AG04449 (cell line): ENCODE measurements at regions not wholly inside any gene's neighbourhood (a gene's known extent, or its start where the extent isn't known, plus 50 kb on each side); places are given as distances from the start of the nearest gene placed in this dataset.

ENCODE experiments used
- CTCF ChIA-PET: fragments of 350-600 bp; formaldehyde crosslinking; extraction: SDS; loops from one replicate; lab custom pipeline; 2021; ENCODE audit warnings: antibody characterized with exemption; lab: Yijun Ruan, JAX
- POLR2A ChIA-PET: fragments of 400-600, 350-600 bp; formaldehyde crosslinking; extraction: SDS; loops from one replicate; lab custom pipeline; 2020; ENCODE audit warnings: antibody characterized with exemption, inconsistent platforms; lab: Yijun Ruan, JAX
- DNase-seq: peaks from one replicate; pipeline ENCODE4 v3.0.0-alpha.2; 2010; ENCODE audit warnings: low read depth, low spot score
- H3K4me3 ChIP-seq: 2 replicates; pipeline ENCODE4 v1.5.1; 2011; ENCODE audit warnings: low read depth, mild to moderate bottlenecking, control low read depth, low read length
- TF ChIP-seq, protein P1 (sequence below): IDR thresholded peaks from one replicate; pipeline ENCODE4 v1.5.1; 2011; ENCODE audit warnings: mild to moderate bottlenecking, moderate library complexity, low read length, control low read depth, inconsistent platforms; ENCODE audit not compliant: insufficient read depth; ENCODE audit errors: missing control alignments

DNA sequence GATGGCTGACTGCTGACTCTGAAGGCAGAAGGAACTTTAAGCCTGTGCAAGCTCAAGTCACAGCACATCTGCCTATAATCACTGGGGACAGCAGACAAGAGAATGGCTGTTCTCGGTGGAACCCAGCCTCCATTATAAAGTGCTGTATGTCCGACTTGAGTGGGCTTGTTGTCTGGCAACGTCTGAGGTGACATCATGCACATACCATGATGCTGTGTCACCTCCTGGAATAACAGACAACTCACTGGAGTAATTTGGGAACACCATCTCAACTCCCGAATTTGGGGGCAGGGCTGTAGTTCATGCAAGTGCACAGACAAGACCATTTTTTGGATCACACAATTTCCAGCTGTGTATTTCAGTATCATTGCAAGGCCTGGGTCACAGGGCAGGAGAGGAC lies 59.8 kb upstream of the GPM6B start:
- ChIA-PET POLR2A (no interaction called here), CTCF (no interaction called here)
- no peak overlapping the region for H3K4me3 ChIP-seq
- TF ChIP-seq, protein P1, sequence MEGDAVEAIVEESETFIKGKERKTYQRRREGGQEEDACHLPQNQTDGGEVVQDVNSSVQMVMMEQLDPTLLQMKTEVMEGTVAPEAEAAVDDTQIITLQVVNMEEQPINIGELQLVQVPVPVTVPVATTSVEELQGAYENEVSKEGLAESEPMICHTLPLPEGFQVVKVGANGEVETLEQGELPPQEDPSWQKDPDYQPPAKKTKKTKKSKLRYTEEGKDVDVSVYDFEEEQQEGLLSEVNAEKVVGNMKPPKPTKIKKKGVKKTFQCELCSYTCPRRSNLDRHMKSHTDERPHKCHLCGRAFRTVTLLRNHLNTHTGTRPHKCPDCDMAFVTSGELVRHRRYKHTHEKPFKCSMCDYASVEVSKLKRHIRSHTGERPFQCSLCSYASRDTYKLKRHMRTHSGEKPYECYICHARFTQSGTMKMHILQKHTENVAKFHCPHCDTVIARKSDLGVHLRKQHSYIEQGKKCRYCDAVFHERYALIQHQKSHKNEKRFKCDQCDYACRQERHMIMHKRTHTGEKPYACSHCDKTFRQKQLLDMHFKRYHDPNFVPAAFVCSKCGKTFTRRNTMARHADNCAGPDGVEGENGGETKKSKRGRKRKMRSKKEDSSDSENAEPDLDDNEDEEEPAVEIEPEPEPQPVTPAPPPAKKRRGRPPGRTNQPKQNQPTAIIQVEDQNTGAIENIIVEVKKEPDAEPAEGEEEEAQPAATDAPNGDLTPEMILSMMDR, result no peak
- DNase-seq, result no peak

DNA sequence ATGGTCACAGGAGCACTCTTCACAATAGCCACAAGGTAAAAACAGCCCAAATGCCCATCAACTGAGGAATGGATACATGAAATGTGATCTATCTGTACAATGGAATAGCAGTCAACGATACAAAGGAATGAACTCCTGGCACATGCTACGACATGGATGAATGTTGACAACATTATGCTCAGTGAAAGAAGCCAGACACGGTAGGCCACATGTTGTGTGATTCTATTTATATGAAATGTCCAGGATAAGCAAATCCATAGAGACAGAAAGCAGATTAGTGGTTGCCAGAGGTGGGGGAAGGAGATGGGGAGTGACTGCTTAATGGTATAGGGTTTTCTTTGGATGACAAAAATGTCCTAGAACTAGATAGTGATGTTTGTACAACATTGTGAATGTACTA lies 58.7 kb upstream of the GPM6B start:
- CTCF ChIA-PET, result no interaction called here
- POLR2A ChIA-PET, result no interaction called here
- TF ChIP-seq, protein P1, result no peak
- no peak overlapping the region for H3K4me3 ChIP-seq
- DNase-seq, result no peak

DNA sequence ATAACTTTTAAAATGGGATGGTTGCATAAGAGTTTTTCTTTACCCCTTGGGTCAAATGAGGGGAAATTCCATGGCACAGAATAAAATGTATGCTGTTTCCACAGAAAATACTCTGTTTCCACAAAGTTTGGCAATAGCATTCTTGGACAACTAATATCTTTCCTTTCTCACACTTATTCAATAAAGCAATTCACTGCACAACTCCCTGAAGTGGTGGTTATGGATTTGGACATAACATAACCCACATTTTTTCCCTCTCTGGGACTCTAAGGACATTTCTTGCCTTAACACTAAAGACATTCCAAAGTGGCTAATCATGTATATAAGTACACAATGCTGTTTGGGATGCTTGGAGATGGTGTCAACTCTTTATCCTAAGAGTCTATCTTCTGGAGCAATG lies 51.7 kb upstream of the GPM6B start:
- peak; percentile 31 for DNase-seq
- no peak overlapping the region for H3K4me3 ChIP-seq
- ChIA-PET CTCF (no interaction called here), POLR2A (no interaction called here)
- TF ChIP-seq, protein P1, result no peak
